OCI-LY3 (cell line): ENCODE measurements at regions not wholly inside any gene's neighbourhood (a gene's known extent, or its start where the extent isn't known, plus 50 kb on each side); places are given as distances from the start of the nearest gene placed in this dataset.

Source experiments
- H2AFZ ChIP-seq: fragments of 200-600, 300-600 bp; shearing (Covaris generic); 2 replicates; pipeline ENCODE4 v1.6.0; 2014; ENCODE audit warnings: antibody characterized with exemption, low read depth, low read length
- H3K27ac ChIP-seq: fragments of 200-600, 300-600 bp; sonication (generic); 2 replicates; pipeline ENCODE4 v1.5.1; 2014; ENCODE audit warnings: mild to moderate bottlenecking, low read length, moderate library complexity, mixed read lengths
- H3K27me3 ChIP-seq: fragments of 200-600, 300-600 bp; sonication (generic); 2 replicates; pipeline ENCODE4 v1.6.1; 2014; ENCODE audit warnings: low read depth, low read length, mixed read lengths
- H3K36me3 ChIP-seq: fragments of 200-600, 300-600 bp; sonication (generic); replicated peaks from 2 replicates; pipeline ENCODE3; 2014; ENCODE audit warnings: low read depth, low read length, mixed read lengths
- H3K4me1 ChIP-seq: fragments of 300-600, 200-600 bp; sonication (generic); 2 replicates; pipeline ENCODE4 v1.6.1; 2014; ENCODE audit warnings: low read length, mixed read lengths
- H3K4me2 ChIP-seq: fragments of 200-600, 300-600 bp; sonication (generic); 2 replicates; pipeline ENCODE4 v1.6.1; 2014; ENCODE audit warnings: low read length, mixed read lengths
- H3K4me3 ChIP-seq: fragments of 300-600, 200-600 bp; sonication (generic); 2 replicates; pipeline ENCODE4 v1.5.1; 2014; ENCODE audit warnings: antibody characterized with exemption, mild to moderate bottlenecking, low read length, moderate library complexity
- H3K79me2 ChIP-seq: fragments of 300-600, 200-600 bp; shearing (Covaris generic); 2 replicates; pipeline ENCODE4 v1.6.1; 2014; ENCODE audit warnings: mild to moderate bottlenecking, low read length, mixed read lengths
- H3K9ac ChIP-seq: fragments of 300-600, 200-600 bp; shearing (Covaris generic); 2 replicates; pipeline ENCODE4 v1.6.0; 2014; ENCODE audit warnings: mild to moderate bottlenecking, low read length, moderate library complexity
- H3K9me3 ChIP-seq: fragments of 200-600, 300-600 bp; shearing (Covaris generic); 2 replicates; pipeline ENCODE4 v1.6.1; 2014; ENCODE audit warnings: low read length, mixed read lengths; ENCODE audit not compliant: insufficient read depth
- H4K20me1 ChIP-seq: fragments of 200-600, 300-600 bp; sonication (generic); 2 replicates; pipeline ENCODE4 v1.6.1; 2016; ENCODE audit warnings: low read length, mixed read lengths; ENCODE audit not compliant: insufficient read depth
- CTCF ChIP-seq: fragments of 200-600, 300-600 bp; sonication (generic); IDR thresholded peaks from 2 replicates; pipeline ENCODE4 v1.5.1; 2014; ENCODE audit warnings: antibody characterized with exemption, low read length, low read depth
- EZH2phosphoT487 ChIP-seq: fragments of 200-600 bp; shearing (Covaris generic); IDR thresholded peaks from 2 replicates; pipeline ENCODE4 v1.6.1; 2018; ENCODE audit warnings: antibody characterized with exemption, mixed run types, low read depth

- no peaks in the 10 kb centered on the region for H4K20me1 ChIP-seq
- H3K4me3 ChIP-seq, result no peak overlapping the region
Observed at GRCh38 chr14:42090122-42090521, 483.4 kb downstream of the LRFN5 start.

GRCh38 chr14:42079911-42080310, 473.2 kb downstream of the LRFN5 start:
- Histone ChIP-seq H3K9ac (no peak overlapping the region), H4K20me1 (no peaks in the 10 kb centered on the region), H3K4me3 (no peak overlapping the region), H3K4me2 (no peak overlapping the region), H3K36me3 (no peaks in the 10 kb centered on the region), H2AFZ (no peak overlapping the region), H3K27ac (no peak overlapping the region), H3K4me1 (no peaks in the 10 kb centered on the region), H3K27me3 (no peaks in the 10 kb centered on the region), H3K79me2 (no peaks in the 10 kb centered on the region), H3K9me3 (no peaks in the 10 kb centered on the region)
- TF ChIP-seq EZH2phosphoT487 (no peak), CTCF (no peak)

More at GRCh38 chr14:42090122-42090521, 483.4 kb downstream of the LRFN5 start:
- no peaks in the 10 kb centered on the region for H3K4me1 ChIP-seq
- no peaks in the 10 kb centered on the region for H3K36me3 ChIP-seq
- H3K79me2 ChIP-seq, result no peaks in the 10 kb centered on the region
- H3K9me3 ChIP-seq, result no peaks in the 10 kb centered on the region
- no peaks in the 10 kb centered on the region for H3K27me3 ChIP-seq
- TF ChIP-seq EZH2phosphoT487 (no peak), CTCF (no peak)
- H2AFZ ChIP-seq, result no peak overlapping the region
- no peak overlapping the region for H3K27ac ChIP-seq
- no peak overlapping the region for H3K9ac ChIP-seq
- no peak overlapping the region for H3K4me2 ChIP-seq

GRCh38 chr14:42078345-42078744, 471.7 kb downstream of the LRFN5 start:
- H3K27me3 ChIP-seq, result no peaks in the 10 kb centered on the region
- no peaks in the 10 kb centered on the region for H3K4me1 ChIP-seq
- H3K36me3 ChIP-seq, result no peaks in the 10 kb centered on the region
- no peak overlapping the region for H3K4me3 ChIP-seq
- H3K79me2 ChIP-seq, result no peaks in the 10 kb centered on the region
- no peaks in the 10 kb centered on the region for H3K9me3 ChIP-seq
- no peak overlapping the region for H2AFZ ChIP-seq
- H4K20me1 ChIP-seq, result no peaks in the 10 kb centered on the region
- H3K27ac ChIP-seq, result no peak overlapping the region
- no peak overlapping the region for H3K9ac ChIP-seq
- no peak overlapping the region for H3K4me2 ChIP-seq
- no peak for TF ChIP-seq EZH2phosphoT487
- TF ChIP-seq CTCF, result no peak

GRCh38 chr14:42070031-42070430, 463.4 kb downstream of the LRFN5 start:
- no peaks in the 10 kb centered on the region for H3K79me2 ChIP-seq
- no peaks in the 10 kb centered on the region for H3K27me3 ChIP-seq
- H3K4me2 ChIP-seq, result no peak overlapping the region
- no peak overlapping the region for H3K9ac ChIP-seq
- TF ChIP-seq CTCF, result no peak
- no peak overlapping the region for H3K27ac ChIP-seq
- H3K9me3 ChIP-seq, result no peaks in the 10 kb centered on the region
- no peaks in the 10 kb centered on the region for H3K36me3 ChIP-seq
- no peak overlapping the region for H3K4me3 ChIP-seq
- H2AFZ ChIP-seq, result no peak overlapping the region
- H4K20me1 ChIP-seq, result no peaks in the 10 kb centered on the region
- H3K4me1 ChIP-seq, result no peaks in the 10 kb centered on the region
